B cell (primary cell): ENCODE measurements at regions not wholly inside any gene's neighbourhood (a gene's known extent, or its start where the extent isn't known, plus 50 kb on each side); places are given as distances from the start of the nearest gene placed in this dataset.

Experiments used
- ATAC-seq: fragments of 200-7000 bp; cut with Tn5 transposase; one replicate; pipeline ENCODE4 v1.10.0; 2021; ENCODE audit warnings: low read depth, mild to moderate bottlenecking, moderate number of reproducible peaks, moderate library complexity
- CTCF ChIA-PET: fragments of 350-600 bp; sonication (Branson Sonifier 250); formaldehyde crosslinking; loops from one replicate; lab custom pipeline; 2021; ENCODE audit warnings: antibody characterized with exemption, inconsistent platforms; lab: Charles Lee
- POLR2A ChIA-PET: fragments of 350-600 bp; sonication (Branson Sonifier 250); formaldehyde crosslinking; loops from one replicate; lab custom pipeline; 2021; ENCODE audit warnings: antibody characterized with exemption; lab: Charles Lee
- DNase-seq: peaks from one replicate; pipeline ENCODE4 v3.0.0; 2013
- H2AFZ ChIP-seq: 2 replicates; pipeline ENCODE4 v1.6.1; 2012; ENCODE audit warnings: mild to moderate bottlenecking, low read depth, low read length; ENCODE audit not compliant: insufficient read depth, poor library complexity, severe bottlenecking
- H3K27ac ChIP-seq, 2 donors: 1 replicate in 1 of 2; 2 replicates in 1 of 2; pipeline ENCODE4 v1.5.1; 2012 to 2013; ENCODE audit warnings: low read length in 2 of 2, mild to moderate bottlenecking in 2 of 2, moderate library complexity in 1 of 2
- H3K27me3 ChIP-seq, 4 experiments: fragments of 200-600 bp in 1 of 4; sonication (generic) in 1 of 4; replicated peaks in 1 of 4; 1 replicate in 2 of 4; 2 replicates in 2 of 4; pipeline versions ENCODE4 v1.6.1 to v1.7.0; 2013 to 2016; ENCODE audit warnings: low read length in 3 of 4, mild to moderate bottlenecking in 2 of 4, mixed read lengths in 1 of 4, moderate library complexity in 1 of 4; ENCODE audit not compliant: insufficient read depth in 4 of 4, control insufficient read depth in 3 of 4; ENCODE audit errors: control extremely low read depth in 1 of 4
- H3K36me3 ChIP-seq, 2 experiments: replicated peaks in 1 of 2; 1 replicate in 1 of 2; 2 replicates in 1 of 2; pipeline versions ENCODE4 v1.6.1 to v1.7.1; 2013; ENCODE audit warnings: low read length in 1 of 2; ENCODE audit not compliant: insufficient read depth in 2 of 2, control insufficient read depth in 1 of 2; ENCODE audit errors: control extremely low read depth in 1 of 2, extremely low read depth in 1 of 2
- H3K4me1 ChIP-seq, 2 donors: fragments of 200-600 bp in 1 of 2; sonication (generic) in 1 of 2; 1 replicate in 1 of 2; 2 replicates in 1 of 2; pipeline versions ENCODE4 v1.5.1 to v1.6.1; 2013 to 2017; ENCODE audit warnings: low read length in 2 of 2; ENCODE audit not compliant: control insufficient read depth in 2 of 2, insufficient read depth in 2 of 2
- H3K4me2 ChIP-seq: replicated peaks from 2 replicates; pipeline ENCODE3; 2012; ENCODE audit warnings: mild to moderate bottlenecking, low read depth, low read length; ENCODE audit not compliant: poor library complexity, severe bottlenecking
- H3K4me3 ChIP-seq, 5 experiments: fragments of 200-600 bp in 1 of 5; sonication (generic) in 1 of 5; 1 replicate in 3 of 5; 2 replicates in 2 of 5; pipeline versions ENCODE4 v1.5.1 to v1.7.0; 2011 to 2016; ENCODE audit warnings: low read length in 4 of 5, mild to moderate bottlenecking in 4 of 5, low read depth in 2 of 5, control low read depth in 1 of 5, moderate library complexity in 1 of 5; ENCODE audit not compliant: insufficient read depth in 1 of 5; ENCODE audit errors: control extremely low read depth in 1 of 5, extremely low read depth in 1 of 5
- H3K79me2 ChIP-seq: fragments of 200-600 bp; sonication (generic); one replicate; pipeline ENCODE4 v1.6.0; 2016; ENCODE audit warnings: low read length; ENCODE audit not compliant: control insufficient read depth, insufficient read depth
- H3K9ac ChIP-seq: fragments of 200-600 bp; sonication (generic); 2 replicates; pipeline ENCODE4 v1.6.1; 2017; ENCODE audit warnings: mild to moderate bottlenecking, low read length, moderate library complexity
- H3K9me3 ChIP-seq, 3 donors: one replicate each; pipeline versions ENCODE4 v1.6.1 to v1.7.1; 2013; ENCODE audit warnings: low read length in 2 of 3; ENCODE audit not compliant: control insufficient read depth in 2 of 3, insufficient read depth in 1 of 3; ENCODE audit errors: control extremely low read depth in 1 of 3
- H4K20me1 ChIP-seq: 2 replicates; pipeline ENCODE4 v1.6.0; 2012; ENCODE audit warnings: mild to moderate bottlenecking, low read length; ENCODE audit not compliant: insufficient read depth, control insufficient read depth, poor library complexity, severe bottlenecking
- H3K27ac Mint-ChIP-seq: one replicate; pipeline ENCODE4 v1.8.0; 2021; ENCODE audit warnings: mixed read lengths
- H3K27me3 Mint-ChIP-seq: one replicate; pipeline ENCODE4 v1.8.0; 2021; ENCODE audit warnings: mixed read lengths
- H3K4me1 Mint-ChIP-seq: one replicate; pipeline ENCODE4 v1.8.0; 2021; ENCODE audit warnings: mixed read lengths
- H3K4me3 Mint-ChIP-seq: one replicate; pipeline ENCODE4 v1.8.0; 2021; ENCODE audit warnings: mixed read lengths
- H3K9me3 Mint-ChIP-seq: one replicate; pipeline ENCODE4 v1.8.0; 2022; ENCODE audit warnings: mixed read lengths; ENCODE audit not compliant: insufficient read depth
- CTCF ChIP-seq: fragments of 200-600 bp; IDR thresholded peaks from one replicate; pipeline ENCODE4 v1.8.0; 2022; ENCODE audit warnings: antibody characterized with exemption, mild to moderate bottlenecking
- EZH2 ChIP-seq: IDR thresholded peaks from 2 replicates; pipeline ENCODE4 v1.6.1; 2012; ENCODE audit warnings: borderline replicate concordance, low read depth, mild to moderate bottlenecking, moderate library complexity, low read length; ENCODE audit not compliant: insufficient read depth, poor library complexity, severe bottlenecking
- WGBS: methylation state at CpG from one replicate; pipeline ENCODE4 v1.1.5; 2013; ENCODE audit warnings: missing lambda C conversion rate; ENCODE audit not compliant: insufficient coverage; 5-methylcytosine and 5-hydroxymethylcytosine counted together
- intact Hi-C: fragments of 100-400 bp; cut with micrococcal nuclease; formaldehyde crosslinking; loops from one replicate; pipeline ENCODE4 v1.10.0; 2022

- Histone ChIP-seq H3K9me3 (peaks cover 0 to 5% (median 1%) of the 10 kb centered on the region in 3 donors), H3K27ac (no peak overlapping the region), H3K36me3 (no peaks in the 10 kb centered on the region), H2AFZ (no peak overlapping the region), H3K4me2 (no peak overlapping the region), H3K4me1 (no peaks in the 10 kb centered on the region), H3K79me2 (no peaks in the 10 kb centered on the region), H3K4me3 (no peak overlapping the region), H3K9ac (no peak overlapping the region), H3K27me3 (no peaks in the 10 kb centered on the region), H4K20me1 (no peaks in the 10 kb centered on the region)
- no peak for DNase-seq
- Mint-ChIP-seq H3K4me1 (no peaks in the 10 kb centered on the region), H3K4me3 (no peak overlapping the region), H3K9me3 (no peaks in the 10 kb centered on the region), H3K27me3 (no peaks in the 10 kb centered on the region), H3K27ac (no peak overlapping the region)
- intact Hi-C loops: no loop called here
- TF ChIP-seq CTCF (no peak), EZH2 (no peak)
- 98% methylated on average over 6 of the region's 7 CpGs for WGBS
- POLR2A ChIA-PET: no interaction called here
- CTCF ChIA-PET: interaction anchor here (0.7 kb wide), 1 partner anchor 11 kb away, joined by 4 read pairs; no protein-coding TSS in a partner anchor
- ATAC-seq: no peak
Measured at GRCh38 chr13:72463561-72463960, 263.9 kb downstream of the MZT1 start.

- H3K27ac Mint-ChIP-seq: no peak overlapping the region
- no peak overlapping the region for H3K4me2 ChIP-seq
- TF ChIP-seq CTCF (no peak), EZH2 (no peak)
- H4K20me1 ChIP-seq: no peaks in the 10 kb centered on the region
- H3K4me3 ChIP-seq: no peak overlapping the region
- no peak overlapping the region for H2AFZ ChIP-seq
- CTCF ChIA-PET: no interaction called here
- no peaks in the 10 kb centered on the region for H3K79me2 ChIP-seq
- no peak overlapping the region for H3K27ac ChIP-seq
- no peaks in the 10 kb centered on the region for H3K36me3 ChIP-seq
- POLR2A ChIA-PET: no interaction called here
- no peaks in the 10 kb centered on the region for H3K9me3 Mint-ChIP-seq
- ATAC-seq (no peak), DNase-seq (no peak)
- H3K9me3 ChIP-seq: peaks cover 0 to 5% (median 1%) of the 10 kb centered on the region in 3 donors
- no peaks in the 10 kb centered on the region for H3K27me3 Mint-ChIP-seq
- intact Hi-C loops: no loop called here
- no peak overlapping the region for H3K9ac ChIP-seq
- H3K4me1 Mint-ChIP-seq: no peaks in the 10 kb centered on the region
- H3K4me3 Mint-ChIP-seq: no peak overlapping the region
- H3K27me3 ChIP-seq: no peaks in the 10 kb centered on the region
- no peaks in the 10 kb centered on the region for H3K4me1 ChIP-seq
Measured at GRCh38 chr13:72462726-72463125, 264.7 kb downstream of the MZT1 start.
